CD14-positive monocyte (primary cell): ENCODE measurements at regions not wholly inside any gene's neighbourhood (a gene's known extent, or its start where the extent isn't known, plus 50 kb on each side); places are given as distances from the start of the nearest gene placed in this dataset.

ENCODE experiments used
- DNase-seq, 3 donors: peaks; one replicate each; pipeline ENCODE4 v3.0.0-alpha.2; 2011 to 2022
- H2AFZ ChIP-seq: 2 replicates; pipeline ENCODE4 v1.6.0; 2012; ENCODE audit warnings: mild to moderate bottlenecking, low read depth, low read length, inconsistent platforms; ENCODE audit not compliant: insufficient read depth, poor library complexity, severe bottlenecking
- H3K27ac ChIP-seq, 2 donors: 1 replicate in 1 of 2; 2 replicates in 1 of 2; pipeline ENCODE4 v1.5.1; 2012 to 2013; ENCODE audit warnings: low read length in 2 of 2, control low read depth in 1 of 2, inconsistent platforms in 1 of 2, low read depth in 1 of 2, mild to moderate bottlenecking in 1 of 2
- H3K27me3 ChIP-seq, 2 donors: one replicate each; pipeline versions ENCODE4 v1.6.0 to v1.6.1; 2011 to 2013; ENCODE audit warnings: low read length in 2 of 2; ENCODE audit not compliant: control insufficient read depth in 2 of 2, insufficient read depth in 2 of 2
- H3K36me3 ChIP-seq, 2 donors: replicated peaks in 1 of 2; 1 replicate in 1 of 2; 2 replicates in 1 of 2; pipeline versions ENCODE4 v1.5.1 to v1.6.1; 2012 to 2013; ENCODE audit warnings: low read length in 2 of 2, control low read depth in 1 of 2, inconsistent platforms in 1 of 2, mild to moderate bottlenecking in 1 of 2; ENCODE audit not compliant: insufficient read depth in 2 of 2, control insufficient read depth in 1 of 2
- H3K4me1 ChIP-seq, 2 donors: 1 replicate in 1 of 2; 2 replicates in 1 of 2; pipeline versions ENCODE4 v1.5.1 to v1.6.1; 2012 to 2013; ENCODE audit warnings: low read length in 2 of 2, control low read depth in 1 of 2, inconsistent platforms in 1 of 2, mild to moderate bottlenecking in 1 of 2, moderate library complexity in 1 of 2; ENCODE audit not compliant: insufficient read depth in 2 of 2, control insufficient read depth in 1 of 2
- H3K4me2 ChIP-seq: replicated peaks from 2 replicates; pipeline ENCODE3; 2012; ENCODE audit warnings: low read length, moderate library complexity, mild to moderate bottlenecking; ENCODE audit not compliant: poor library complexity, severe bottlenecking; ENCODE audit errors: extremely low read depth
- H3K4me3 ChIP-seq, 3 experiments: fragments of 200-600 bp in 1 of 3; sonication (generic) in 1 of 3; replicated peaks in 1 of 3; 1 replicate in 2 of 3; 2 replicates in 1 of 3; pipeline ENCODE4 v1.5.1; 2011 to 2013; ENCODE audit warnings: low read length in 3 of 3, mild to moderate bottlenecking in 3 of 3, control low read depth in 2 of 3, low read depth in 2 of 3, inconsistent platforms in 1 of 3, moderate library complexity in 1 of 3
- H3K79me2 ChIP-seq: 2 replicates; pipeline ENCODE4 v1.6.0; 2012; ENCODE audit warnings: mild to moderate bottlenecking, control low read depth, inconsistent platforms, low read length, moderate library complexity; ENCODE audit not compliant: insufficient read depth
- H3K9ac ChIP-seq: 2 replicates; pipeline ENCODE4 v1.6.0; 2017; ENCODE audit warnings: low read length, mild to moderate bottlenecking; ENCODE audit not compliant: insufficient read depth, poor library complexity, severe bottlenecking
- H3K9me3 ChIP-seq, 2 donors: replicated peaks in 1 of 2; 1 replicate in 1 of 2; 2 replicates in 1 of 2; pipeline versions ENCODE4 v1.5.1 to v1.6.1; 2012 to 2013; ENCODE audit warnings: low read length in 2 of 2, control low read depth in 1 of 2; ENCODE audit not compliant: control insufficient read depth in 1 of 2, insufficient read depth in 1 of 2
- H4K20me1 ChIP-seq: 2 replicates; pipeline ENCODE4 v1.6.0; 2012; ENCODE audit warnings: mild to moderate bottlenecking, low read length, control low read depth, moderate library complexity; ENCODE audit not compliant: insufficient read depth
- H3K27ac Mint-ChIP-seq, 7 donors: one replicate each; pipeline ENCODE4 v1.8.0; 2020; ENCODE audit warnings: mild to moderate bottlenecking in 7 of 7, mixed read lengths in 7 of 7, moderate library complexity in 6 of 7, inconsistent platforms in 2 of 7
- H3K27me3 Mint-ChIP-seq, 3 donors: one replicate each; pipeline ENCODE4 v1.8.0; 2021 to 2022; ENCODE audit warnings: low read depth in 3 of 3, mild to moderate bottlenecking in 3 of 3, mixed read lengths in 3 of 3, moderate library complexity in 3 of 3, inconsistent platforms in 1 of 3
- H3K36me3 Mint-ChIP-seq, 2 donors: one replicate each; pipeline ENCODE4 v1.8.0; 2020; ENCODE audit warnings: mixed read lengths in 2 of 2, inconsistent platforms in 1 of 2, mild to moderate bottlenecking in 1 of 2
- H3K4me1 Mint-ChIP-seq: one replicate; pipeline ENCODE4 v1.8.0; 2020; ENCODE audit warnings: mild to moderate bottlenecking, mixed read lengths
- H3K4me3 Mint-ChIP-seq, 2 donors: one replicate each; pipeline ENCODE4 v1.8.0; 2020; ENCODE audit warnings: mild to moderate bottlenecking in 2 of 2, mixed read lengths in 2 of 2, moderate library complexity in 1 of 2
- H3K9me3 Mint-ChIP-seq, 7 donors: one replicate each; pipeline ENCODE4 v1.8.0; 2020 to 2022; ENCODE audit warnings: mixed read lengths in 7 of 7, mild to moderate bottlenecking in 6 of 7, moderate library complexity in 6 of 7, inconsistent platforms in 2 of 7
- WGBS: methylation state at CpG from one replicate; pipeline ENCODE4 v1.1.5; 2013; ENCODE audit warnings: missing lambda C conversion rate; ENCODE audit not compliant: insufficient coverage; 5-methylcytosine and 5-hydroxymethylcytosine counted together
- intact Hi-C, 2 donors: fragments of 100-400 bp; cut with micrococcal nuclease; formaldehyde crosslinking; loops; one replicate each; pipeline versions ENCODE4 v1.15.0 to v1.15.1; 2023
- TF ChIP-seq, protein P1 (sequence below): fragments of 200-600 bp; IDR thresholded peaks from one replicate; pipeline ENCODE4 v1.8.0; 2022; ENCODE audit warnings: antibody characterized with exemption, mild to moderate bottlenecking

GRCh38 chr7:42726066-42726785 lies 185.6 kb downstream of the C7orf25 start:
- no peak overlapping the region for H3K4me3 Mint-ChIP-seq
- Histone ChIP-seq H3K36me3 (no peaks in the 10 kb centered on the region), H3K4me1 (no peaks in the 10 kb centered on the region), H3K9me3 (peaks cover 0 to 4% of the 10 kb centered on the region in 2 donors), H3K27me3 (no peaks in the 10 kb centered on the region), H3K79me2 (no peaks in the 10 kb centered on the region), H4K20me1 (no peaks in the 10 kb centered on the region), H2AFZ (no peak overlapping the region), H3K4me2 (no peak overlapping the region), H3K4me3 (no peak overlapping the region), H3K9ac (no peak overlapping the region), H3K27ac (no peak overlapping the region)
- DNase-seq = no peak
- no peaks in the 10 kb centered on the region for H3K4me1 Mint-ChIP-seq
- H3K36me3 Mint-ChIP-seq = no peaks in the 10 kb centered on the region
- peaks cover 0 to 4% (median 1%) of the 10 kb centered on the region in 3 donors for H3K27me3 Mint-ChIP-seq
- intact Hi-C loops = no loop called here
- WGBS = 100% methylated on average over 1 of the region's 7 CpGs
- TF ChIP-seq, protein P1, sequence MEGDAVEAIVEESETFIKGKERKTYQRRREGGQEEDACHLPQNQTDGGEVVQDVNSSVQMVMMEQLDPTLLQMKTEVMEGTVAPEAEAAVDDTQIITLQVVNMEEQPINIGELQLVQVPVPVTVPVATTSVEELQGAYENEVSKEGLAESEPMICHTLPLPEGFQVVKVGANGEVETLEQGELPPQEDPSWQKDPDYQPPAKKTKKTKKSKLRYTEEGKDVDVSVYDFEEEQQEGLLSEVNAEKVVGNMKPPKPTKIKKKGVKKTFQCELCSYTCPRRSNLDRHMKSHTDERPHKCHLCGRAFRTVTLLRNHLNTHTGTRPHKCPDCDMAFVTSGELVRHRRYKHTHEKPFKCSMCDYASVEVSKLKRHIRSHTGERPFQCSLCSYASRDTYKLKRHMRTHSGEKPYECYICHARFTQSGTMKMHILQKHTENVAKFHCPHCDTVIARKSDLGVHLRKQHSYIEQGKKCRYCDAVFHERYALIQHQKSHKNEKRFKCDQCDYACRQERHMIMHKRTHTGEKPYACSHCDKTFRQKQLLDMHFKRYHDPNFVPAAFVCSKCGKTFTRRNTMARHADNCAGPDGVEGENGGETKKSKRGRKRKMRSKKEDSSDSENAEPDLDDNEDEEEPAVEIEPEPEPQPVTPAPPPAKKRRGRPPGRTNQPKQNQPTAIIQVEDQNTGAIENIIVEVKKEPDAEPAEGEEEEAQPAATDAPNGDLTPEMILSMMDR = no peak
- H3K9me3 Mint-ChIP-seq = peaks cover 0 to 6% (median 2%) of the 10 kb centered on the region in 7 donors
- no peak overlapping the region for H3K27ac Mint-ChIP-seq

GRCh38 chr7:42722716-42723115 lies 189.2 kb downstream of the C7orf25 start:
- TF ChIP-seq, protein P1 = no peak
- no peaks in the 10 kb centered on the region for H3K4me1 Mint-ChIP-seq
- H3K79me2 ChIP-seq = no peaks in the 10 kb centered on the region

More at GRCh38 chr7:42722716-42723115, 189.2 kb downstream of the C7orf25 start:
- no peak for DNase-seq
- Histone ChIP-seq H3K36me3 (no peaks in the 10 kb centered on the region), H3K4me3 (no peak overlapping the region), H3K9ac (no peak overlapping the region), H2AFZ (no peak overlapping the region), H3K27me3 (no peaks in the 10 kb centered on the region), H3K4me2 (no peak overlapping the region), H3K4me1 (no peaks in the 10 kb centered on the region), H4K20me1 (no peaks in the 10 kb centered on the region), H3K27ac (no peak overlapping the region), H3K9me3 (peaks cover 0 to 4% of the 10 kb centered on the region in 2 donors)
- intact Hi-C loops = no loop called here
- Mint-ChIP-seq H3K27me3 (peaks cover 0 to 5% (median 1%) of the 10 kb centered on the region in 3 donors), H3K36me3 (no peaks in the 10 kb centered on the region), H3K4me3 (no peak overlapping the region), H3K27ac (no peak overlapping the region), H3K9me3 (peaks cover 0 to 11% (median 6%) of the 10 kb centered on the region in 7 donors)
- WGBS = 100% methylated on average over 1 of the region's 3 CpGs
